Activated CD4-positive, alpha-beta memory T cell treated with anti-CD3 and anti-CD28 coated beads for 36 hours (primary cell): ENCODE measurements at regions not wholly inside any gene's neighbourhood (a gene's known extent, or its start where the extent isn't known, plus 50 kb on each side); places are given as distances from the start of the nearest gene placed in this dataset.

ENCODE experiments used
- CTCF ChIA-PET: fragments of 350-600 bp; sonication (Branson Sonifier 250); formaldehyde crosslinking; loops from one replicate; lab custom pipeline; 2021; ENCODE audit warnings: antibody characterized with exemption, inconsistent platforms; lab: Charles Lee
- POLR2A ChIA-PET: fragments of 350-600 bp; sonication (Branson Sonifier 250); formaldehyde crosslinking; loops from one replicate; lab custom pipeline; 2021; ENCODE audit warnings: antibody characterized with exemption; lab: Charles Lee
- DNase-seq: peaks from one replicate; pipeline ENCODE4 v3.0.0-alpha.2; 2020
- H3K27ac Mint-ChIP-seq: one replicate; pipeline ENCODE4 v1.8.0; 2021; ENCODE audit warnings: mixed read lengths
- H3K27me3 Mint-ChIP-seq: one replicate; pipeline ENCODE4 v1.8.0; 2021; ENCODE audit warnings: mixed read lengths
- H3K36me3 Mint-ChIP-seq: one replicate; pipeline ENCODE4 v1.8.0; 2021; ENCODE audit warnings: mixed read lengths
- H3K4me1 Mint-ChIP-seq: one replicate; pipeline ENCODE4 v1.8.0; 2021; ENCODE audit warnings: low read depth, mixed read lengths
- H3K4me3 Mint-ChIP-seq: one replicate; pipeline ENCODE4 v1.8.0; 2021; ENCODE audit warnings: mild to moderate bottlenecking, mixed read lengths
- H3K9me3 Mint-ChIP-seq: one replicate; pipeline ENCODE4 v1.8.0; 2021; ENCODE audit warnings: mixed read lengths
- intact Hi-C: fragments of 100-400 bp; cut with micrococcal nuclease; formaldehyde crosslinking; loops from one replicate; pipeline ENCODE4 v1.15.1; 2023

DNA sequence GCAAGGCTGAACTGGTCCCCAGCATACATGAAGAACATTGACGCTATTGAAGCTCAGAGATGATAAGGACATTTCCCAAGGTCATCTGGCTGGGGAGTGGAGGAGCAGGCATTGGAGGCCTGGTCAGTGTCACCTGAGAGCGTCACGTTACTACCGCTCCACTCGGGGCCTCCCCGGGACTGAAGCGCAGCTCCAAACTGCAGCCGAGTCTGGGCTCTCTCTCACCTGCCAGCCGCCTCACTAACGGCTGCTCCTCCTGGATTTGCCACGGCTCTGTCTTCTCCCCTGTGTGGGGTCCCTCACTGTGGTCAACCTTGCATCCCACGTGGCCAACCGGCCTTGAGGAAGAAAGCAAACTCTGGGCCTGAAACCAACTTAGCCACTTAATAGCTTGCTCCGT is 111.3 kb downstream of the ADSS2 start:
- no peak for DNase-seq
- POLR2A ChIA-PET = no interaction called here
- H3K4me3 Mint-ChIP-seq = no peak overlapping the region
- intact Hi-C loops = no loop called here
- H3K36me3 Mint-ChIP-seq = no peaks in the 10 kb centered on the region
- H3K27me3 Mint-ChIP-seq = peaks cover 3% of the 10 kb centered on the region
- no peak overlapping the region for H3K27ac Mint-ChIP-seq
- CTCF ChIA-PET = interaction anchor here (0.8 kb wide), 1 partner anchor 10 kb away, joined by 3 read pairs; no protein-coding TSS in a partner anchor
- peaks cover 4% of the 10 kb centered on the region for H3K4me1 Mint-ChIP-seq
- H3K9me3 Mint-ChIP-seq = no peaks in the 10 kb centered on the region

DNA sequence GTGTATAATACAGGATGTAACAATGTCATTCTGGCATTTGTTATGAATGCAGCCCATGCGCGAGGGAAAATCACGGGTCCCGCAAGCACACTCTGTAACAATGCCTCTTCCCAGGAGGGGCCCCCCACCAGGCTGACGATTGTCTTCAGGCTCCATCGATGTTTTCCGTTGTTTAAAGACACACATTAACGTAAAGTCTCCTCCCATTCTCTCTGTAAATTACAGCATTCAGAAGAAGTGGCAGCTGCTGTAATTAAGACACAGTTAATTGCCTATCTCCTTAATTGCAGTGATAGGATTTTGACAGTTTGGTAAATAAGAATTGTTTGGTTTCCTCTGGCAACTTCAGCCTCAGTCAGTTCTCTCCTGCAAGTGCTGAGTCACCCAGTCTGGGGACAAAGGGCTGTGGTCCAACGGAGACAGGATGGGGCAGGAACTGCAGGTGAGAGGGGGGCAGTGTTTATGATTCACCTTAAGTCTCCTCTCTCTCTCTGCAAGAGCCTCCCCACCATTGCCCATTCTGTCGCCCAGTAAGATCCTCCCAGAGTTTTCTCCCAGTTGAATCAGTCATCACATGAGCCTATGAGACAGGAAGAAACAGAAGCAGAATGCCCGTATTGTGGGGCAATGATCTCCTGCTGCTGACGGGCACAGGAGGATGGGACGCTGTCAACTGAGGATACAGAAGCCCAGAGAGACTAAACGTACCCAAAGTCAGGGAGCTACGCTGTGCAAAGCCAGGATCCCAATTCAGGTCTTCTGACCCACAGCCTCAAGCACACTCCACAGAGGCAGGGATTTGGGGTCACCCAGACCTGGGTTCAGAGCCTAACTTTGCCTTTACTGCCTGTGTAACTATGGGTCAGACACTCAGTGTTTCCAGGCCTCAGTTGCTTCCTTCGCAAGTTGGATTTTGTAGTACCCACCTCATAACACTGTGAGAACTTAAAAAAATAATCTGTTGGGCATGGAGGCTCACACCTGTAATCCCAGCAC is 110.0 kb downstream of the ADSS2 start:
- H3K4me3 Mint-ChIP-seq = no peak overlapping the region
- H3K27me3 Mint-ChIP-seq = peaks cover 5% of the 10 kb centered on the region
- peaks cover 4% of the 10 kb centered on the region for H3K4me1 Mint-ChIP-seq
- no peaks in the 10 kb centered on the region for H3K9me3 Mint-ChIP-seq
- peak; percentile 62 for DNase-seq
- ChIA-PET POLR2A (no interaction called here), CTCF (no interaction called here)
- H3K27ac Mint-ChIP-seq = no peak overlapping the region
- intact Hi-C loops = no loop called here
- no peaks in the 10 kb centered on the region for H3K36me3 Mint-ChIP-seq

DNA sequence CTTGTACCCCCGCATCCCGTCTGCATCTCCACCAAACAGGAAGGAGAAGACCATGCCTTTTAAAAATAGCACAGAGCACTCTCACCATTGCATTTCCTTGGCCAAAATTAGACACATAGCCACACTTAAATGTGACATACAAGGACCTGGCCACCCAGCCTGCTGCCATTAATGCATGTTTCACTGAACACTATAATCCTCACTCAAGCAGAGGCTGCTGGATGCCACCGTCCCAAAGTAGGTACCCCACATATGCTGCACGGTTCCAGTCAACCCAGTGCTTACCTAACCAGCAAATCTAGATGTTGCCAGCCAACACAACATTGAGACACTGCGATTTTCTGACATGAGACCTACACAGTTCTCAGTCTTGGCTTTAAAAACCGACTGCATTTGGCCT is 107.7 kb downstream of the ADSS2 start:
- Mint-ChIP-seq H3K27me3 (peaks cover 7% of the 10 kb centered on the region), H3K4me3 (no peak overlapping the region), H3K36me3 (no peaks in the 10 kb centered on the region), H3K4me1 (peaks cover 7% of the 10 kb centered on the region), H3K27ac (no peak overlapping the region), H3K9me3 (no peaks in the 10 kb centered on the region)
- intact Hi-C loops = no loop called here
- POLR2A ChIA-PET = interaction anchor here (0.6 kb wide), 1 partner anchor 18 kb away, joined by 6 read pairs; no protein-coding TSS in a partner anchor
- CTCF ChIA-PET = no interaction called here
- DNase-seq = no peak

DNA sequence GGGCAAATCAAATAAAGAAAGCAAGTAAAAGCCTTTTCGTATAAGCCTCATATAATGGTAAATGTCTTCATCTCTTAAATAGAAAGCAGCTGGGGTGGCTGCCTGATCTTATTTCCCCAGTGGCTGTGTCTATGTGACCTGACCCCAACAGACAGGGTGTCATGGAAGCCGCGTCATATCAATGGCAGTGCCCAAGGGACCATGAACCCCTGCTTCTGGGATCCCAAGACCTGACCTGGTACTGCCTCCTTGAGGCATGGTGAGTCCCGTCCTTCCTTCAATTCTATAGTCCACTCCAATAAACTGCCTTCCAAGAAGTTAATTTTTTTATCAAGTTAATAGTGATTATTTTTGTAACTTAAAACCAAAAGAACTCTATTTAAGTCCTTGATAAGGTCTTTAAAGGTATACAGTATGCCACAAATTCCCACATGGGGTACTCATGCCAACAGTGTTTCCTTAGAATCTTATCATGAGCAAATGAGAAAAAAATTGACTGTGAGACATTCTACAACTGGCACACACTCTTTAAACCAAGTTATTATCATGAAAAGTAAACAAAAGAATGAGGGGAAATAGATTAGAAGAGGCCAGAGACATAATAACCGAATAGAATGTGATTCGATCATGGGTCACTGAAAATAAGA is 104.6 kb downstream of the ADSS2 start:
- H3K4me1 Mint-ChIP-seq = peaks cover 23% of the 10 kb centered on the region
- H3K27ac Mint-ChIP-seq = no peak overlapping the region
- DNase-seq = no peak
- H3K36me3 Mint-ChIP-seq = no peaks in the 10 kb centered on the region
- ChIA-PET POLR2A (no interaction called here), CTCF (no interaction called here)
- intact Hi-C loops = no loop called here
- peaks cover 21% of the 10 kb centered on the region for H3K27me3 Mint-ChIP-seq
- no peaks in the 10 kb centered on the region for H3K9me3 Mint-ChIP-seq
- no peak overlapping the region for H3K4me3 Mint-ChIP-seq

DNA sequence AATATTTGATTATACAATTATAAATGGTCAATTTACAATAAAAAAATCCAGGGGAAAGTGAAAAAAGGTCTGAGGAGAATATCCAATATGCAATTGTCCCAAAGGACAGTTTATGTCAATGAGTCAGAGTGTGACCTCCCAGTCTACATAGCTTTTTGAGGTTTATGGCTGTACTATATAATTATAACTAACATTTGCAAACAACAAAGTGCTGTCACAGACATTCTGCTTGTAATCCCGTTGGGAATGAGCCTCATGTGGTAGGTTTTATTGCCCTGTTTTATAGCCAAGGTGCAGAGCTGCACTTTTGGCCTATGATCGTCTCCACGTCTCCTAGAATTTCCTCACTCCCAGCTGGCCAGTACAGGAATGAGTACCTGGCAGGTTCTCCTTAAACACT is 103.8 kb downstream of the ADSS2 start:
- Mint-ChIP-seq H3K4me1 (peaks cover 26% of the 10 kb centered on the region), H3K4me3 (no peak overlapping the region), H3K9me3 (no peaks in the 10 kb centered on the region), H3K36me3 (no peaks in the 10 kb centered on the region), H3K27me3 (peaks cover 21% of the 10 kb centered on the region), H3K27ac (no peak overlapping the region)
- POLR2A ChIA-PET = no interaction called here
- CTCF ChIA-PET = no interaction called here
- intact Hi-C loops = no loop called here
- no peak for DNase-seq

DNA sequence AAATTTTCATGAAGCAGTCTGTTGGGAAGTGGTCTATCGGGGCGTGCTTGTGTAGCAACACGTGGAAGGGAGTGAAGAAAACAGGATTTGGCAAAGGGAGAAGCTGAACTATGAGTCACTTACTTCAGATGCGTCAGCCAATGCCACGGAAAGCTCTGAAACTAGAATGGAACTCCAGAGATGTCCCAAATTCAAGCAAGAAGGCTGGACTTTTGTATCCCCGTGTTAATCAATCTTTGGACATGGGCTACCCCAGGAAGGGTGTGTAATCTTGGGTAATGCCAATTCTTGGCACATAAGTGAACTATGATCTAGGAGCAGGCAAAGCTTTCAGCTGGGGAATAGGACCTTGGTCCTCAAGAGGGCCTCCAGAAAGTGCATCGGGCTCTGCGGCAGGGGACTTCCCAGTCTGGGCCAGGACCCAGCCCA is 102.6 kb downstream of the ADSS2 start:
- H3K4me3 Mint-ChIP-seq = no peak overlapping the region
- peaks cover 21% of the 10 kb centered on the region for H3K27me3 Mint-ChIP-seq
- H3K9me3 Mint-ChIP-seq = no peaks in the 10 kb centered on the region
- ChIA-PET CTCF (no interaction called here), POLR2A (no interaction called here)
- intact Hi-C loops = no loop called here
- no peaks in the 10 kb centered on the region for H3K36me3 Mint-ChIP-seq
- H3K27ac Mint-ChIP-seq = peak overlapping the region; percentile 65
- peaks cover 36% of the 10 kb centered on the region for H3K4me1 Mint-ChIP-seq
- DNase-seq = no peak

DNA sequence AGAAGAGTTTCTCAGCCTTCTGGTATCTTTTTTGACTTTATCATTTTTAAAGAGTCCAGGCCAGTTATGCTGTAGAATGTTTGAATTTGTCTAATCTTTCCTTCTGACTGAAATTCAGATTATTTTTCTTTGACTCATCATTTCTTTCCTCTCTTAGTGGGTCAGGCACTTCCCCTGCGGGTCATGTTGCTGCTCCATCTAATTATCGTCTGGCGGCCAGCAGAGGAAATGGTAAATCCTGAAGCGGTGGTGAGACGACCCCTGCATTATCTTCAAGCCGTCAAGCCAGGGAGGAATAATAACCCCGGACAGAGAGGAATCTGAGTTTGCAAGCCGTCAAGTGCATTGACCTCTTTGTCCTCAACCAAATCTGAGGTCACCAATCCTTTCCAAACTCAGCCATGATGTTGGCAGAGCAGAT is 102.1 kb downstream of the ADSS2 start:
- peaks cover 21% of the 10 kb centered on the region for H3K27me3 Mint-ChIP-seq
- no peaks in the 10 kb centered on the region for H3K36me3 Mint-ChIP-seq
- no peak overlapping the region for H3K4me3 Mint-ChIP-seq
- peak; percentile 19 for DNase-seq
- intact Hi-C loops = loop anchor here (1.0 kb wide), 1 partner anchor 30 kb away; no protein-coding TSS in a partner anchor
- POLR2A ChIA-PET = no interaction called here
- H3K4me1 Mint-ChIP-seq = peaks cover 36% of the 10 kb centered on the region
- H3K9me3 Mint-ChIP-seq = no peaks in the 10 kb centered on the region
- CTCF ChIA-PET = no interaction called here
- peak overlapping the region; percentile 65 for H3K27ac Mint-ChIP-seq

DNA sequence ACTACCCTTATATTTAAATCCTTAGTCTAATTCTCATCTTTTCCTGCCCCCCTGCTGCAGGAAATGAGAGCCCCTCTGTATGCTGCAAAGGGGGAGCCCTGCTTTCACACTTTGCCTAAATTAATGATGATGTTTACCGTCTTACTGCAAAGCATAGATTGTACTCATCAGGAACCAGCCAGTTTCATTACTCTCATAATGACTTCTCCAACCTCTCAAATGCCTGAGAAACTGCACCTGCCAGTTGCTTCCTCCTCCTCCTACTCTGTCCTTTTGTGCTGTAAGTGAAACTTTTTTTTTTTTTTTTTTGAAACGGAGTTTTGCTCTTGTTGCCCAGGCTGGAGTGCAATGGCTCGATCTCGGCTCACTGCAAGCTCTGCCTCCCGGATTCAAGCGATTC is 101.7 kb downstream of the ADSS2 start:
- Mint-ChIP-seq H3K27me3 (peaks cover 21% of the 10 kb centered on the region), H3K9me3 (no peaks in the 10 kb centered on the region), H3K4me1 (peaks cover 36% of the 10 kb centered on the region), H3K36me3 (no peaks in the 10 kb centered on the region), H3K27ac (peak overlapping the region; percentile 65), H3K4me3 (no peak overlapping the region)
- ChIA-PET POLR2A (no interaction called here), CTCF (no interaction called here)
- peak; percentile 40 for DNase-seq
- intact Hi-C loops = loop anchor here (1.0 kb wide), 1 partner anchor 31 kb away; no protein-coding TSS in a partner anchor

DNA sequence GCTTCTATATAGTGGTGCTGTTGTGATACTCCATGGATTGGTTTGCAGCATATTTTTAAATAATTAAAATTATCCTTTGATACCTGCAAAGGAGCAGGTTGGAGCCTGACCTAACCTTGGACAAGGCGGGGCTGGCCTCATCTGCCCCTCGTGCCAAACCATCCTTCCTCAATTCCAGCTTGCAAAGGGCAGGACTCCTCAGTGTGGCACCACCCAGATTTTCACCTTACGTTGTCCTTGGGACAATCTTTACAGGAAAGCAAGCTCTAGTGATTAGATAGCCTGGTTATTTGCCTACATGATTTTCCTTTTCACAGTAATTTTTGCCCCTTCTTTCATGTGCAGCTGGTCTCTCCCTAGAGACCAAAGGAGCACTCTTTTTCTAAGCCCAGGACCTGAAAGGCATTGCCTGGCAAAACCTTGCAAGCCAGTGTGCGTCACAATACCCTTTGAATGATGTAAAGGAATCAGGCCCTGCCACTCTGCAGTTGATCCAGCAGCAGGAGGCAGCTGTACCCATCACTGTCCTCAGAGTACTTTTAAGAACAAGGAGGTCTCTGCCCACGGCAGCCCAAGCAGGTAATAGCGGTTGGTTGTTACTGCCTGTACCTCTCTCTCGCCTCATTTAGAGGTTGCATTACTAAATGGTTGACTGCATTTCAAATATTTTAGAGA is 99.4 kb downstream of the ADSS2 start:
- no peaks in the 10 kb centered on the region for H3K36me3 Mint-ChIP-seq
- no peak overlapping the region for H3K4me3 Mint-ChIP-seq
- no peak overlapping the region for H3K27ac Mint-ChIP-seq
- H3K4me1 Mint-ChIP-seq = peaks cover 36% of the 10 kb centered on the region
- ChIA-PET CTCF (no interaction called here), POLR2A (no interaction called here)
- no peaks in the 10 kb centered on the region for H3K9me3 Mint-ChIP-seq
- DNase-seq = no peak
- H3K27me3 Mint-ChIP-seq = peaks cover 19% of the 10 kb centered on the region
- intact Hi-C loops = no loop called here

DNA sequence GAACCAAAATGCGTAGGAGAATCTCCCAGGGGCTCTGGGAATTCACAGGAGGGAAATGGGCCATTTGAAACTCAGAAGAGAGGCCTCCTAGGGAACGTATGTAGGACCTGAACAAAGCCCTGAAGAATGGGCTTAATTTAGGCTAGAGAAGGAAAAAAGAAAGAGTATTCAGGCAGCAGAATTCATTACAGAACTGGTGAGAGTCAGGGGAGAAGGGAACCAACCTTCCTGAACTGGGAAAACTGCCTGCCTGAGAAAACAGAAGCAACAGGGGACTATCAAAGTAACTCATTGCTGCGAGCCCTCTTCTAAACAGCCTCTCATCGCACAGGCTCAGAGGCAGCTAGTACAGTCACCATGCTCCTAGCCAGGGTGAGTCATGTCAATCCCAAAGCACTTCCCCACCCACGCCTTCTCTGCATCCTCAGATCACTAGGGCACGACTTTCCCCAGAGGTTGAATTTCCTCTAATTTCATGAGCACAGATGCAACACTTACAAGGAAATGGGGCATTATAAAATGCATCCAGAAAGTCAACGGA is 98.1 kb downstream of the ADSS2 start:
- peak overlapping the region; percentile 64 for H3K27ac Mint-ChIP-seq
- H3K27me3 Mint-ChIP-seq = peaks cover 17% of the 10 kb centered on the region
- H3K9me3 Mint-ChIP-seq = no peaks in the 10 kb centered on the region
- DNase-seq = peak; percentile 80
- H3K36me3 Mint-ChIP-seq = no peaks in the 10 kb centered on the region
- H3K4me3 Mint-ChIP-seq = no peak overlapping the region
- ChIA-PET POLR2A (no interaction called here), CTCF (no interaction called here)
- H3K4me1 Mint-ChIP-seq = peaks cover 36% of the 10 kb centered on the region
- intact Hi-C loops = loop anchor here (1.0 kb wide), 1 partner anchor 34 kb away; no protein-coding TSS in a partner anchor

DNA sequence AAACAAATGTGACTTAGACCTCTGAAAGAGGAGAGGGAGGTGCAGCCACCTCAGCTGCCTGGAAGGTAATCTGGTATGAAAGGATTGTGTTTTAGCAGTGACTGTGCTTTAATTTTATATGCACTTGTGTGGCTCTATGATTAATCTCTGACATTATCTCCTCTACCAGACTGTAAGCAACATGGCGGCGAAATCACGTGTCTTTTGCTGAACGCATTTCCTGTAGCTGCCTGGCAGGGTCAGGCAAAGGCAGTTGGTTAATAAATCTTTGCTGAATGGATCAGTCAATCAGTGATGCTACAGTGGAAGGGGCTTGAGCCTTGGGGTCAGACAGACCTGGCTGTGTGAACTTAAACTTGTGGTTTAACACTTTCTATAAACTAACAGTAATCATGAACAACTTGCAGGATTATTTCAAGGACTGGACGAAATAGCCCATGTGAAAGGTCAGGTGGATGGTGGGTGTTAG is 96.9 kb downstream of the ADSS2 start:
- CTCF ChIA-PET = no interaction called here
- H3K4me1 Mint-ChIP-seq = peaks cover 25% of the 10 kb centered on the region

More for the DNA sequence above, 96.9 kb downstream of the ADSS2 start:
- intact Hi-C loops = loop anchor here (1.0 kb wide), 1 partner anchor 36 kb away; no protein-coding TSS in a partner anchor
- POLR2A ChIA-PET = interaction anchor here (0.9 kb wide), 1 partner anchor 93 kb away, joined by 3 read pairs; no protein-coding TSS in a partner anchor
- Mint-ChIP-seq H3K36me3 (no peaks in the 10 kb centered on the region), H3K4me3 (no peak overlapping the region), H3K27ac (no peak overlapping the region), H3K27me3 (peaks cover 9% of the 10 kb centered on the region), H3K9me3 (no peaks in the 10 kb centered on the region)
- peak; percentile 20 for DNase-seq
